Brain pericyte (primary cell): ENCODE measurements at regions not wholly inside any gene's neighbourhood (a gene's known extent, or its start where the extent isn't known, plus 50 kb on each side); places are given as distances from the start of the nearest gene placed in this dataset.

Experiments
- DNase-seq: peaks from one replicate; pipeline ENCODE4 v3.0.0-alpha.2; 2012; ENCODE audit warnings: low read depth, low spot score

DNA sequence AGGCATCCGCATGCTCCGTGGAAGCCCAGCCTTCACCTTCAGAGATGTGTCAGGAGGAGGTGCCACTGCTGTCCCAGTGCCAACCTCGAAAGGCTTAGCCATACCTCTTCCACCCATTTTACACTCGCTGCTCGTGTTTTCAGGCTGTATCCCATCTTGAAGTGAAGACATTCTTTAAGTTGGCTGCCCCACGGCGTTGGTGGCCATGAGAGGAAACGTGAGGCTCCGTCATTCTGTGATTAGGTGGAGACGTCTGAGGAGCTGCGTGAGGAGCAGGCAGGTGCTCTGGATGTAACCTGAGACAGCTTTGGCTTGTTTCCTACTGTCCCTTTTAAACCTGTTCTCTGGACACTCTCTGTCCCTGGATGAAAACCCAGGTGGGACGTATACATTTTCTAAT lies 159.9 kb upstream of the RNF32 start:
- DNase-seq, result no peak

DNA sequence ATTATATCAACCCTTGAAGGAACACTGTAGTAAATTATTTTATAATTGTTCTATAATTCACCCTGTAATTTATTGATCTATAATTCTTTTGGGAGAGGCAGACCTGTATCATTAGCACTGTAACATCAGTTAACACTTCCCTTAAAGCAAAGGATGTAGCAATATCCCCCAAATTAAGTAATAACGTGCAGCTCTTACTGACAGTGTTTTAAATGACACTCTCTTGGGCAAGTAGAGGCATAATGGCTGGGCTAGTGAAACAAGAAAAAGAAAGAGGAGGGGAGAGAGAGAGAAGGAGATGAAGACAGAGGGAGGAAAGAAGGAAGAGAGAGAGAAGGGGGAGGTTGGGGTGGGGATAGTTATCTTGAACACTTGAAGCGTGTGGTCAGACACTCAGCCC lies 161.0 kb upstream of the RNF32 start:
- DNase-seq, result no peak

DNA sequence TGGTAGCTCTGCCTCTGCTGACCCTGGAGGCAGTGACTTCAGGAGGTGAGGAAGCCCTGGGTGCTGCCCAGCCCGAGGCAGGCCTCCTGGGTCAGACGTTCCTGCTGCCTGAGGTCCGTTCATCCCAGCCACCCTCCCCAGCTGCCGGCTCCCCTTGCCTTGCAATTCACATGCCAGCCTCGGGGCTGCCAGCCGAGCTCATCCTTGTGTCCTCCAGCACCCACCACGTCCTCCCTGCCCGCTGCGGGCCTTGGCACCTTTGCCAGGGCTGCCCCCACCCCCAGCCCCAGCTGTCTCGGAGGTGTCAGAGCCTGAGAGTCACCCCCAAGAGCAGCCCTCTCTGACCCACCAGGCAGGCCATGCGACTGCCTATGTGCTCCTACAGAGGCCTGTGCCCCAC lies 162.1 kb upstream of the RNF32 start:
- no peak for DNase-seq

DNA sequence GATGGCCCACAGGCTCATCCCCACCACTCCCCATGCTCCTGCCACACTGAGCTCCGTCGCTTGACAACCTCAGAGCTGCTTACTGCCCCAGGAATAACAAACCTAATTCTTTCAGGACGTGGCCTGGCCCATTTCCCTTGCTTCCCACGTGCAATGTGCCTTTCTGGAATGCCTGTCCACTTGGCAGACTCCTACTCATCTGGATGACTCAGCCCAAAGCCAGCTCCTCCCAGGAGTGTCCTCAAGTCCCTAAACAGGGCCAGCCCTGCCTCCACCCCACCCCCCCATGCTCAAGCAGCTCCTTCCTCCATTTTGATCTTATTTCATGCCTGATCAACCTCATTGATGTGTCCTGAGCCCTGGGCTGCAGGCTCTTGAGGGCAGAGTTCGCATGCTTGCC lies 164.9 kb upstream of the RNF32 start:
- no peak for DNase-seq

DNA sequence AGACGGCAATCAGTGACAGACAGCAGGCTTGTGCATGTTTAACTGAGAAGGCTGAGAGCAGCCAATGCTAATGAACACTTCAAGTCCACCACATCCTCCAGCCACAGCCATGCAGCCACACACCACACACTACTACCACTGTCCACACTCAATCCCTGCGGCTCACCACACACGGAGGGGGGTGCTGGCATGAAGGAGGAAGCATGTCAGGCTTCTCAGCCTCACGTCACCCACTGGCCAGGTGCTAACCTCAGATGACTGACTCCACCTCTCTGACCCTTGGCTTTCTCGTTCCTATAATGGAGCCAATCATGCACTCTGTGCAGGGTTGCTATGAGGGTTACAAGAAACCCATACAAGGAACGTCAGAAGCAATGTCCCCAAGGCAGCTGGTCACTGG lies 165.4 kb upstream of the RNF32 start:
- no peak for DNase-seq

DNA sequence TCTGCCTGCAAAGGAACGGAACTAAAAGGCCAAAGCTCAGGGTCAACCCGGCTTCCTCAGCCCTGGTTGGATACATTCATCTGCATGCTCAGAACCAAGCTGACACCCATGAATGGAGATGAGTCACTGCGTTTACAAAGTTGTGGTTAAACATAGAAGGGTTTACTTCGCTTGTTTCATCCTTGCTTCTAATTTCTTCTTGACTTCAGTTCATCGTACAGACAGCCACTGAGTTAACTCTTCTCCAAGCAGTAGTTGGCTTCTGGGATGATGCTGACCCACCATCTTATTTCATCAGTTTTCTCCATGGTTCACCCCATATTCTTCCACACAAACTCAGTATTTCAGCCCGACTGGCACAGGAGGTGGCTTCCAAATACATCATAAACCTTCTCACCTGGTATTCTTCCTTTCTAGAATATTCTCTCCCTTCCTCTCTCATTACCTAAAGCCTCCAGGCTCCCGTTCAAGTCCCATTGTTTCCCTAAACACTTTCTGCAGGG lies 166.3 kb upstream of the RNF32 start:
- peak; percentile 26 for DNase-seq

DNA sequence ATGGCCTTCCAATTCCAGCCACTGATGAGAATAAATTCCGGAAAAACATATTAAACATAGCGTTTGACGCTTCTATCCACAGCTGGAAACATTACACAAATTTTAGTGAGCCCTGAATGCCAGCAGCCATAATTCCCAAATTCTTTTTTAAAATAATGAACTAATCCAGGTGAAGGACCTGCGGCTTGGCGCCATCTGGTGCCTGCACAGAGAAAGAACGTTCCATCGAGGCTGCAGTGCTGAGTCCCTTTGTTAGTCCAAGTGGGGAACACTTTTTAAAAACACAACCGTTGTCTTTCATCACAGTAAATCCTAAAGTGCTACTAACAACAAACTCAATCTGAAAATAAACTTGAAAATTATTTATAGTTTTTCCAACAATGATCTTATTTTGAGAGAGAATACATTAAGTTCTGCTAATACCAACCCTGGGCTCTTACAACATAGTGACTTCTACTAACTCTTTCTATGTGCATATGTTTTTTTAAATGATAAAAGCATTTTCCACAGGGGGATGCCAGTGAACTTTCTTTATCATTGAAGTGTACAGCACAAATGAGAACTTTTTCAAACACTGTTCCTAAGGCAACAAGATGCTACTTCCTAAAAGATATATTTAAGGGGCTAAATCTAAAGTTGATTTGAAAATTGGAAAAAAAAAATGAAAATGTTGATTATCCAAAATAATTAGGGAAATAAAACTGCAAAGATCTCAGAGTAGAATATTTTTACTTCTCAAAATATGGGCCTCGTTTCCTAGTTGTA lies 166.9 kb upstream of the RNF32 start:
- DNase-seq, result no peak

DNA sequence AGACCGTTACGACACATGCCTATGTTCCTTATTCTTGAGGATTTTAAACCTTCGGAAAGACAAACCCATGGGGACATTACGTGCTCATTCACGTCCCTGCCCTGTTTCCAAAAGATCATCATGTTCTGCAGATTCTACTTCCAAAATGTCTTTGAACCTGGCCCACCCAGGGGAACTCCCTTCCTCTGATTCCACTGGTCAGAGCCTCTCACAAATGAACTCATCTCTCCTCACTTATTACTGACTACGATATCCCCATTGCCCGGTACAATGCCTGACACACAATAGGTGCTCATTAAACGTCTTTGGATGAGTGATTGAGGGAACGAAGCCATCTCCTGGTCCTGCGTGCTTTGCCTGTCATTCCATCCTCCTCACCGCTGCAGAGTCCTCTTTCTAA lies 168.3 kb upstream of the RNF32 start:
- DNase-seq, result no peak

DNA sequence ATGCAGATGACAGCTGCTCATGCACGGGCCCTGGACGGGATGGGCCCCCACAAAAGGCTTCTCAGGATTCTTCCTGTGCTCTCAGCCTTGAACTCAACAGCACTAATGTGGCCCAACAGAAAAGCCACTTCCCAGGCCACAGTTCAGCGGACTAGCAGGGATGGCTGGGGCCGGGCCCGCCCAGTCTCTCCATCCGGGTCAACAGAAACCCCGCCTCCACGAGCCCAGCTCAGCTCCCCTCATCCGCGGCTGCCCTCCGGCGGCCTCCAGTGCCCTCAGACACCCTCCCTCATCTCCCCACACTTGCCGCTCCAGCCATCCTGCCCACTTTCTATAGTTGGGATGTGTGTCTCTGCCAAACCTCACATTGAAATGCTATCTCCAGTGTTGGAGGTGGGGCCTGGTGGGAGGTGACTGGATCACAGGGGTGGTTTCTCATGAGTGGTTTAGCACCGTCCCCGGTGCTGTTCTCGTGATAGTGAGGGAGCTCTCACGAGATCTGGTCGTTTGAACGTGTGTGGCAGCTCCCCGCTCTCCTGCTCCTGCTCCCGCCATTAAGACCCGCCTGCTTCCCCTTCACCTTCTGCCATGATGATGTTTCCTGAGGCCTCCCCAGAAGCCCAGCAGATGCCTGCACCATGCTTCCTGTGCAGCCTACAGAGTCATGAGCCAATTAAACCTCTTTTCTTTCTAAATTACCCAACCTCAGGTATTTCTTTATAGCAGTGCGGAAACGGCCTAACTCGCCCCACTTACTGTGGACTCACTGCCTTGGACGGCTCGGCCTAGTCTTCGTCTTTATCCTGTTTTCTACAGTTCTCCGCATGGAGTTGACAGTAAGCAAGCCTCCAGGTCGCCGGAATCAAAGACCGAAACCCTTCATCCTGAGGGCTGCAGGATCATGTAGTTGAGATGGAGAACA lies 169.9 kb upstream of the RNF32 start:
- no peak for DNase-seq

DNA sequence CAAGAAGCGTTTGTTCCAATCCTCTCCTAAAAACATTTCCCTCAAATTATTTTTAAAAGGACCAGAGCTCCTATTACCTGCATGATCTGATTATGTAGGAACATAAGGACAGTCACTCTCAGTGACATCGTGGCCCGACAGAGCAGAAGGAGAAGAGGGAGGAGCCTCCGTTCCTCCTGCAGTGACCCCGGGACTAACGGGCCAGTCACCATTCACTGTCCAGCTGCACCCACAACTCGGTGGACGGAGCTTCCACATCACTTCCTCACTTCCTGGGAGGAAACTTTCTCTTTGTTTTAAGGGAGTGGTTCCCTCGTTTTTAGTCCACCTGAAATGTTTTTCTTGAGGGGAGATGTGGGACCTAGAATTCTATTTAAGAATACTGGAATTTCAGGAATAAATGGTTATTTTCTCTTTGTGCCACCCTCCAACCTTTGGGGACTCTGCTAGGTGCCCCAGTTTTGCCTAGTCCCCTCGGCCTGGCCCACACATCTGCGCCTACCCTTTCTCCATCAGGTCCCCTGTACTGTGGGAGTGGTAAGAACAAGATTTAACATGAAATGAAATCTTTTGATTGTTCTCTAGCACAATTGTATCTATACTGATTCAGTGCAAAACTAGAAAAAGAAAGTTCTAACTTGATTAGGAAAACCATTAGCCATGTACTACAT lies 173.5 kb upstream of the RNF32 start:
- DNase-seq, result no peak

DNA sequence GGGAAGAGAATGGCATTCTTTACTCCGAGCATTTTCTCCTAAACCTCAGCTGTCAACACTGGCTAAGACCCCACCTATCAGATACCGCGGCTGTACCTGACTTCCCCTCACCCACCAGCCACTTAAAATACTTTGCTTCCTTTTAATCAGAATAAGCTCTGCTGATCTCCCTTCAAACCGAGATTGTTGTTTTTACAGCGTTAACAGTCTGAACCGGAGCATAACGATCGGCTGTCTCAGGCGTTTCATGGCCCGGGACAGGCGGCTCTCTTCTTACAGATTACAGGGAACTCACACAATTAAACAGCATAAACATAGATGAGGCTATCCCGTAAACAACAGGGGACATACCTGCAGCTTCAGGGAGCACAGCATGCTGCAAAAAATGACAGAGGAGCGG lies 174.3 kb upstream of the RNF32 start:
- no peak for DNase-seq

DNA sequence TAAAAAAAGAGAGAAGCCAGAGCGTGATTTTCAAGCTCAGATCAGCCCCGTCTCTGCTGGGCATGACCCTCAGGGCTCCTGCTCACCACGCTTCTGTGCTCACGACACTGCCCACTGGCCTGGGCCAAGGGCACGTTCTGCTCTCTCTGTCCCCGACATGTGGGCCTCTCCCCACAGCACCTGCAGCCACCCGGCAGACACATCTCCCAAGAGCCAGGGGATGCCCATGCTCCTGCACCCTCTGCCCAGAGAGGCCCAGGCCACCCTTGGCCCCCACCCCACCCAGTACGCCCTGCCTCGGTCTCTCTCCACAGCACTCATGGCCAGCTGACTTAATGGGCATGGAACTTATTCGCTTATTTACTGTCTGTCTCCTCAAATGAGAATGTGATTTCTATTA lies 175.4 kb upstream of the RNF32 start:
- no peak for DNase-seq

DNA sequence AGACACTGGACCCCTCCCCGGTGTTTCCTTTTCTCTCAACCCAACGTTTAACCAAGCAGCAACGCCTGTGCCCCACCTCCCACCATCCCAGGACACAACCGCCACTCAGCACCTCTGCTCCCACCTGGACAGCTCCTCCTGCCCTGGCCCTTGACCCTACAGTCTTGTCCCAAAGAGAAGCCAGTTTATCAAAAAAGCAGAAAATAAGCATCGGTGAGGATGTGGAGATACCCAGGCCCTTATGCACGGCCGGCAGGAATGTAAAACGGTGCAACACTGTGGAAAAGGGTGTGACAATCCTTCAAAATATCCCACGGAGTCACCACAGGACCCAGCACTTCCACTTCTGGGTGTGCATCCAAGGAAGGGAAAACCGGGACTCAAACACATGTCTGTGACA lies 176.2 kb upstream of the RNF32 start:
- DNase-seq, result no peak

DNA sequence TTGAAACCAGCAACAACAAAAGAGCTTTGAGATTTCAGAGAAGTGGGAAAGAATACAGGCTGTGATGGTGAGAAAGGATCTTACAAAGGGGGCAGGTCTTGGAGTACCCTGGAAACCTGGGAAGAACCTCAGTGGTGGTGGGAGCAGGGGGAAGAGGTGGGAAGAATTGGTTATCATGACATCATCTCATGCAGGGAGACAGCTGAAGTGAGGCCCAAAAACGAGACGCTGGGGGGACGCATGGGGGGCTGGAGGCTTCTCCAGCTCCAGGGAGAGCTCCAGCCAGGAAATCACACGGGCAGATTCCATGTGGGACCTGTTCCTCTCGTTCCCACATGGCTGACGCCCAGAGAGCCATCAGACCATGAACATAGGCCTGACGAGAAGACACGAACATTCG lies 177.3 kb upstream of the RNF32 start:
- DNase-seq, result no peak

DNA sequence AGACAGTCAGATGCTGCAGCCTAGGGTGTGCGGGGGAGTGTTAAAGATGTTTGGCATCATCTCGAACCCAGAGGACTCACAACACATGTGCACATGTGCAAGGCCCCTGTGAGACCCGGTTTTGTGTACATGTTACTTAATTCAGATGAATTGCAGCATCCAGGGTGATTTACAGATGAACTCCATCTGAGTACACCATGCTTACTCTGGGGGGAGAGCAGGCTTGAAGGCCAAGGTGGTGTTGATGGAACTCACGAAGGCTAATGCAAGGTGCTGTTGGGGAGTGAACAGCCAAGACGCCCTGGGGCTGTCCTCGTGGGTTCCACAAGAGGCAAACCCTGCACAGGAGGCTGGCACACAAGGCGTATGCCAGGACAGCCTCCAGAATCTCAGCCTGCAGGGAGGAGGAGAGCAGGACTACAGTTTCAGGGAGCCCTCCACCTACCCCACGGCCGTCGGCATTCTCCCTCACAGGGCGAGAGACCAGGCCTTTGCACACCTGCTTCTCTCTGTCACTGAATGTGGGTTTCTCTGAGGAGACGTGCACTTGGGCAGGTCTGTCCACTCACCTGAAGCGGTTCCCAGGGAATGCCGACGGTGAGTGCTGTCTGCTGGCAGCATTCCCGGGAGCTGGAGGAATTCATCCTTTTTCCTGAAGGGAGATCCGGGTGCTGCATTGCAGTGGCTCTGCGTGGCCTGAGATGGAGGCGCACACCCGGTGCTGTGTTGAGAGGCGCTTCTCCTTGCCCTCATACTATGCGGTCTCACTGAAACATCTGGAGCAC lies 178.5 kb upstream of the RNF32 start:
- DNase-seq, result no peak

DNA sequence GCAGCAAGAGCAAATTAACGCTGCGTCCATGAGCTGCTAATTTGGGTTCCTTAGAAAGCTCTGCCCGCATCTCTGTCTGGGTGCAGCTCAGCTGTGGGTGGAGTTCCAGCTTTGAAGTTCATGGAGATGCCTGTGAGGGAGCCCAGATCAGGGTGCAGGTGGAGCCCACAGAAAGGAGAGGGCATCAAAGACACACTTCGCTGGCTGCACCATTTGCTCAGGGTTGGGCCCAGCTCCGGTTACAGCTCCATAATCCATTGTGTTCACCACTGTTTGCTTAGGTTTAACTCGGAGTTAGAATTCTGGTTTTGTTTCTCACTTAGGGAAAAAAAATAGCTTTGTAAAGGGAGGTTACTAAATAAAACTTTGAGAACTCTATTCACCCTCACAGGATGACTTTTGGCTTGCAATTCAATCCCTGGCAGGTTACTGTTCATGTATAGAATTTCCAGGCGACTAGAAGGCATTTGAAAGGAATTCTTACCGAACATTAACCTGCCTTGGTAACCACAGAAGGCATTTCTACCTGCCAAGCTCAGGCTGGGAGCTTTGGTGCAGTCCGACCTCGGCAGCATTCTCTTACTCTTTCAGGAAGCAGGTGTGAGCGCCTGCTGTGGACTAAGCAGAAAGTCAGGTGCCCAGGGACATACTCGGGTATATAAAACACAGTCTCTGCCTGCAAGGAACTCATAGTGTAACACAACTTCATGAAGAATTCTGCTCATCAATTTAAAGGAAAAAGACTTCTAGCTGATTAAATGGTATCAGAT lies 179.5 kb upstream of the RNF32 start:
- DNase-seq, result no peak

DNA sequence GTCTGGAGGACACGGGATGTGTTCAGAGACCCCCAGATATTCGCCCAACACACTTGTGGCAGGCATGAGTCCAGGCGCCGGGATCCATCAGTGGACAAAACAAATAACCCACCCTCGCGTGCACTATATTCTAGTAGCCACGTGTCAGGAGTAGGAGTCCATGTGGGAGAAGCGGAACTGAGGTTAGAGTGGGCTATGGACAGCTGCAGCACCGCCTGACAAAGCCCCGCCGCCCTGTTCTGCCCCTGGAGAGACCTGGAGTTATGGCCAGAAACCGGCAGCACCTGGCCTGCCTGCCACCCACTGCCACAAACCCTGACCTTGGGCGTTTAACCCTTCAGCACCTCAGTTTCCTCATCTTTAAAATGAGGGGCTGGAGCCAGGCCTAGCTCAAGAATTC lies 181.0 kb upstream of the RNF32 start:
- no peak for DNase-seq

DNA sequence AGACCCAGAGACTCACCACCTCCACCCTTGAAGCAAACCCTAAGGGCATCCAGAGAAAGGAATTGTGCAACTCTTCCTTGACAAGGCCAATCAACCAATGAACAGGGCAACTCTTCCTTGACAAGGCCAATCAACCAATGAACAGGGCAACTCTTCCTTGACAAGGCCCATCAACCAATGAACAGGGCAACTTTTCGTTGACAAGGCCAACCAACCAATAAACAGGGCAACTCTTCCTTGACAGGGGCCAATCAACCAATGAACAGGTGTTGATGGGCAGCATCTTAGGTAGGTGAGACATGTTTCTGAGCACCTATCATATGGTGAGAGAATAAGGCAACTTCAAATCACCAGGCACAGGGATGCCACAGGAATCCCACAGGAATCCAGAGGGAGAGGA lies 181.5 kb upstream of the RNF32 start:
- no peak for DNase-seq

DNA sequence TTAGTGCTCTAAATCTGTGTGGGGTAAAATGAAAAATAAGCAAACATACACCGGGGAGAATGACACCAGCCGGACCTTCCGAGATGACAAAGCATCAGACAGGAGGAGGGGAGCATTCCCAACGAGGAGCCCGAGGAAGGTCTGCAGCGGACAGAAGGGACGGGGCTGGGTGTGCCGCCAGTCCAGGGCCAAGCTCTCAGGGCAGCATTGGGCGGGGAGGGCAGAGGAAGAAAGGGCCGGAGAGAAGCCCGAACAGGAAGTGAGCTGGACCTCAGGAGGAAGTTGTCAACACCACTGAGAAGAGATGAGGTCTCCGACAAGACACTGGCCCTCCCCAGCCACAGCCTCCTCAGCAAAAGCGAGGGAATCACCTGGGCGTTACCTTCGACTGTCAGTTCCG lies 182.6 kb upstream of the RNF32 start:
- no peak for DNase-seq

DNA sequence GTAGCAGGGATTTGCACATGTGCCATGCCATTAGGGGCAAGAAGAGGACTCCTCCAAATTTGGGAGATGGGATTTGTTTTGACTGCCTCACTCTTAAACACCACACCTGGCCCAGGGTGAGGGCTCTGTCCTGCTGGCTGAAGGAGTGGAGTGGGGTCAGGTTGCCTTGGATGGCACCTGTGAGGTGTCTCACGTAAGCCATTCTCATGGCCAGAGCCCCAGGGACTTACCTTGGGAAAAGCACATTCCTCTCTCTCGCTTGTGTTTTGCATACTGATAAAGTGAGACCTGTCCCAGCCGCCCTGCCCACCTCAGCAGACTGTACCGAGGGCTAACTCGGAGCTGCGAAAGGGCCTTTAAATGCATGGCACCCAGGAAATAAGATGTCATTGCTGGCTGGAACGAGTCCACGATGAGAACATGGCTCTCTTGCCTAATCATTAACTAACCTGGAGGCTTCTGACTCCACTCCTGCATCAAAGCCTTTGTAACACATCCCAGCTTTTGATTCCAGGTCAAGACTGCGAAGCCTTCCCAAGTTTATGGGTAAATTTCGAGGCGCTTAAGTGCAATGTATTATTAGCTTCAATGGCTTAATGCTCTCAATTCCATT lies 184.0 kb upstream of the RNF32 start:
- no peak for DNase-seq
